Urinary bladder (tissue), 3 donors: ENCODE measurements at regions not wholly inside any gene's neighbourhood (a gene's known extent, or its start where the extent isn't known, plus 50 kb on each side); places are given as distances from the start of the nearest gene placed in this dataset.

Experiments used
- DNase-seq: peaks from one replicate; pipeline ENCODE4 v3.0.0-alpha.2; 2015; ENCODE audit errors: extremely low spot score
- H3K27ac ChIP-seq: one replicate; pipeline ENCODE4 v1.5.1; 2013; ENCODE audit warnings: low read depth, mild to moderate bottlenecking, moderate library complexity
- H3K36me3 ChIP-seq: one replicate; pipeline ENCODE4 v1.6.1; 2013; ENCODE audit warnings: mild to moderate bottlenecking, moderate library complexity; ENCODE audit not compliant: insufficient read depth
- H3K4me1 ChIP-seq: one replicate; pipeline ENCODE4 v1.6.1; 2013; ENCODE audit warnings: mild to moderate bottlenecking, moderate library complexity; ENCODE audit not compliant: insufficient read depth
- H3K4me3 ChIP-seq: one replicate; pipeline ENCODE4 v1.5.1; 2013; ENCODE audit warnings: low read depth, low read length
- WGBS: extraction: QIAGEN DNeasy Blood & Tissue Kit; methylation state at CpG from one replicate; pipeline ENCODE4 v1.1.7; 2013; 5-methylcytosine and 5-hydroxymethylcytosine counted together
- donor health status: healthy with polysubstance abuse.
- donor health status: healthy.

DNA sequence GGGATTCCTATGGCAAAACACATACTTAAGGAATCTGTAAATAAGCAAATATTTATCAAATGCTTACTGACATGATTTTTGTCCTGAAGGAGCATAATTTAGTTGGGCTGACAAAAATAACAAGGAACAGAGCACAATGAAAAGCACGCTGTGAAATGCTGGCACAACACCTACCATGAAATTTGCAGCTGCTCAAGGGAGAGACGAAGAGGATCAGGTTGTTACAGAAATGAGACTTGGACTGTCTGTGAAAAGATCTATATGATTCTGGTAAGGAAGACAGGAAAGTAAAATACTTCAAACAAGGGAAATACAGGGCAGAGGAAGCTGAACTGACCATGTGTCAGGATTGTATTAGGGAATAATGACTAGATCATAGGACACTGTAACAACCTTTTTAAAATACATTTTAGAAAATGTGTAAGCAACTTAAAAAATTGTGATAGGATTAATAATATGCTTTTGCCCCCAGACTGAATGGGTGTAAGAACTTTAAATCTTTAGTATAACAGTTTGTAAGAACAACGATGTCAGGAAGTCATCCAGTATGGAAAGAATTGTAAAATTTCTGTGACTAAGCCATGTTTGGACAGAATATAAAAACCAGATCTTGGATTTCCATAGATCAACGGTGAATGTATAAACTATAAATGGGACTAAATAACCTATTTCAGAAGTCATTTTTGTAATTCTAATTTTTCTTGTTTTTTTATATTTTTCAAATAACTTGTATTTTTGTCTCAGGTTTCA, 1556.0 kb downstream of the EFNB2 start:
- no peaks in the 10 kb centered on the region for H3K4me1 ChIP-seq
- no peaks in the 10 kb centered on the region for H3K36me3 ChIP-seq
- DNase-seq = no peak
- WGBS = 47% methylated on average over 4 of the region's 4 CpGs
- no peak overlapping the region for H3K27ac ChIP-seq
- H3K4me3 ChIP-seq = no peak overlapping the region

GRCh38 chr13:104976986-104977385, 1558.5 kb downstream of the EFNB2 start:
- WGBS = 67% methylated on average over 2 of the region's 2 CpGs
- DNase-seq = no peak
- Histone ChIP-seq H3K36me3 (no peaks in the 10 kb centered on the region), H3K4me1 (no peaks in the 10 kb centered on the region), H3K27ac (no peak overlapping the region), H3K4me3 (no peak overlapping the region)

DNA sequence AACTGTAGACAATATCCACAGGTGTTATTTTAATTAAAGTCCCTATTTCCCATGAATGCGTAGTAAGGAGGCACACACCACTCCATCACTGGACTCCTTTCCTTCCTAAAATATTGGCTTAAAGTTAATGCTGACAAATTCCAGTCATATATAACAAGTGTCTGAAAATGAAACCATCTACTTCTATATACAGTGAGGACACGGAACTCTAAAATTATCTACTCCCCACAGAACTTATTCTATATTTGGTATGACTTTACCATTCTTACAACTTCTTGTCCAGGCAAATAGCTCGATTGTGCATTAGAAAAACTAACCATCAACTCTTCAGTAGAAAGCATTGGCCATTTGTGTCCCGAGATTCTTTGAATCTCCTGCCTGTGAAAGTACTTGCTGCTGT, 1560.2 kb downstream of the EFNB2 start:
- WGBS = 61% methylated on average over 4 of the region's 4 CpGs
- Histone ChIP-seq H3K4me3 (no peak overlapping the region), H3K4me1 (no peaks in the 10 kb centered on the region), H3K36me3 (no peaks in the 10 kb centered on the region), H3K27ac (no peak overlapping the region)
- DNase-seq = no peak

GRCh38 chr13:104968876-104969275, 1566.6 kb downstream of the EFNB2 start:
- no peaks in the 10 kb centered on the region for H3K36me3 ChIP-seq
- 88% methylated on average over 3 of the region's 3 CpGs for WGBS
- no peak overlapping the region for H3K27ac ChIP-seq
- no peak overlapping the region for H3K4me3 ChIP-seq
- DNase-seq = no peak
- no peaks in the 10 kb centered on the region for H3K4me1 ChIP-seq

- Histone ChIP-seq H3K36me3 (no peaks in the 10 kb centered on the region), H3K27ac (no peak overlapping the region), H3K4me3 (no peak overlapping the region), H3K4me1 (no peaks in the 10 kb centered on the region)
- no peak for DNase-seq
- 83% methylated on average over 9 of the region's 9 CpGs for WGBS
Observed at GRCh38 chr13:104967836-104968630, 1567.4 kb downstream of the EFNB2 start.

DNA sequence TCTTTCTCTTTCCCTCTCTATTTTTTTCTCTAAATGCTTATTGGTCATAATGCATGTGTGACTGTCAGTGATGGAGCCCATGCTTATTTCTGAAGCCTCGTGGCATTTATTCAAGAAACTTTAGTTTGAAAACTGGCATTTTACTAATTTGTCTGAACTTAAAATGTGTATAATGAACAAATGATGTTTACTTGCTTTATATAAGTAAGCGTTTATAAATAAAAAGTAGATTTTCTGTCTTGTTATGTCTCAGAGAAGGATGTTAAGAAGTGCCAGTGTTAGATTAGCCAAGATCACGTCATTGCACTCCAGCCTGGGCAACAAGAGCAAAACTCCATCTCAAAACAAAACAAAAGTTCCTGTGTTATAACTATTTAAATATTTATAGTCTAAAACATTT, 1568.1 kb downstream of the EFNB2 start:
- no peak for DNase-seq
- Histone ChIP-seq H3K4me1 (no peaks in the 10 kb centered on the region), H3K27ac (no peak overlapping the region), H3K4me3 (no peak overlapping the region), H3K36me3 (no peaks in the 10 kb centered on the region)
- 50% methylated on average over 3 of the region's 3 CpGs for WGBS

DNA sequence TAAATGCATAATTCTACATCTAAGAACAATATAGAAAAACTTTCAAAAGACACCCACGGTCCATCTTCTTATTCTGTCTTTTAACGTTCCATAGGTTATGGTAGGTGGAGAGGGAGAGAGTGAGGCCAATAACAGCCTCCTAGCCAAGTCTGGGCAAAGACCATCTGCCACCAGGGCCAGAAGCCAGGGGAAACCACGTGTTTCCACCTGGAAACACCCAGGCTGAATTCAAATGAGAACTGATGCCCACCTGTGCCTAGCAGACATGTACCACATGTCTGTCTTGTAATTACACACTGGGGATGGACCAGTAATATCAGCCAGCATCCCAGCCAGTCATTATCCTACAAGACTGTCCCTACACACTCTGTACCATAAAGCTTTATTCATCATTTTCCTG, 1573.1 kb downstream of the EFNB2 start:
- no peaks in the 10 kb centered on the region for H3K4me1 ChIP-seq
- no peak for DNase-seq
- no peaks in the 10 kb centered on the region for H3K36me3 ChIP-seq
- no peak overlapping the region for H3K4me3 ChIP-seq
- 87% methylated on average over 3 of the region's 3 CpGs for WGBS
- H3K27ac ChIP-seq = no peak overlapping the region

- WGBS = 97% methylated on average over 6 of the region's 6 CpGs
- H3K27ac ChIP-seq = no peak overlapping the region
- H3K4me1 ChIP-seq = no peaks in the 10 kb centered on the region
- no peaks in the 10 kb centered on the region for H3K36me3 ChIP-seq
- DNase-seq = no peak
- H3K4me3 ChIP-seq = no peak overlapping the region
Observed at GRCh38 chr13:104961246-104961645, 1574.2 kb downstream of the EFNB2 start.

DNA sequence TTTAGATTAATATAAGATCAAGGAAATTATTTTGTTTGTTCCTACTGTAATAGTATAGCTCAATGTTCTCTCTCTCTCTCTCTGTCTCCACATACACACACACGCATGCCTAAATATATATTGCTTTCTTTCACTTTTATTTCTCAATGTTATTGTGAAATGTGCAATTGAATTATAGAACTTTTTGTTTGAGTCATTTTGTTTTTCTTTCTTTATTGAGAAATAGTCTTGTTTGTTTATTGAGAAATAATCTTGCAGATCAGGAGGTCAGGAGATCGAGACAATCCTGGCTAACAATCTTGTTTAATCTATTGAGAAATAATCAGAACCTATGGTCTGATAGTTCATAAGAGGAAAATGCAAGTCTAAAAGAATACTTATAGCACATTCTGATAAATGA, 1581.3 kb downstream of the EFNB2 start:
- H3K27ac ChIP-seq = no peak overlapping the region
- no peak for DNase-seq
- no peaks in the 10 kb centered on the region for H3K36me3 ChIP-seq
- H3K4me3 ChIP-seq = no peak overlapping the region
- WGBS = 72% methylated on average over 2 of the region's 2 CpGs
- H3K4me1 ChIP-seq = no peaks in the 10 kb centered on the region

DNA sequence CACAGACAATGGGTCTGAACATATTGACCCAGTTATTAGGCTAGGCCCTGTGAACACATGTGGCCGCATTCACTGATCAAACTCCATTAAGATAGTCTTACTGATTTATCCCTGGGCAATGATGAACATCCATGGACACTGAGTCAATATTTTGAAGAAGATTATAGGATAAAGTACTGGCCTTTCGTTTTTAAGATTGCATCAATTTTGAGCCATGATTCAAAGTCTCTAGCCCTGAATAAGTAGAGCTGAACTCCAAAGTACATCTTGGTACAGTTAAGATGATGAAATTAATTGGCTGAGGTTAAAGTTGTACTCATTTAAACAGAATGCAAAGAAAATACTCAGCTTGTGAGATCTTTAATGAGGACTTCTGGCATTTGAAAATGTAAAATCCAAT, 1581.9 kb downstream of the EFNB2 start:
- Histone ChIP-seq H3K4me1 (no peaks in the 10 kb centered on the region), H3K27ac (no peak overlapping the region), H3K36me3 (no peaks in the 10 kb centered on the region), H3K4me3 (no peak overlapping the region)
- WGBS = 66% methylated on average over 2 of the region's 2 CpGs
- DNase-seq = no peak

DNA sequence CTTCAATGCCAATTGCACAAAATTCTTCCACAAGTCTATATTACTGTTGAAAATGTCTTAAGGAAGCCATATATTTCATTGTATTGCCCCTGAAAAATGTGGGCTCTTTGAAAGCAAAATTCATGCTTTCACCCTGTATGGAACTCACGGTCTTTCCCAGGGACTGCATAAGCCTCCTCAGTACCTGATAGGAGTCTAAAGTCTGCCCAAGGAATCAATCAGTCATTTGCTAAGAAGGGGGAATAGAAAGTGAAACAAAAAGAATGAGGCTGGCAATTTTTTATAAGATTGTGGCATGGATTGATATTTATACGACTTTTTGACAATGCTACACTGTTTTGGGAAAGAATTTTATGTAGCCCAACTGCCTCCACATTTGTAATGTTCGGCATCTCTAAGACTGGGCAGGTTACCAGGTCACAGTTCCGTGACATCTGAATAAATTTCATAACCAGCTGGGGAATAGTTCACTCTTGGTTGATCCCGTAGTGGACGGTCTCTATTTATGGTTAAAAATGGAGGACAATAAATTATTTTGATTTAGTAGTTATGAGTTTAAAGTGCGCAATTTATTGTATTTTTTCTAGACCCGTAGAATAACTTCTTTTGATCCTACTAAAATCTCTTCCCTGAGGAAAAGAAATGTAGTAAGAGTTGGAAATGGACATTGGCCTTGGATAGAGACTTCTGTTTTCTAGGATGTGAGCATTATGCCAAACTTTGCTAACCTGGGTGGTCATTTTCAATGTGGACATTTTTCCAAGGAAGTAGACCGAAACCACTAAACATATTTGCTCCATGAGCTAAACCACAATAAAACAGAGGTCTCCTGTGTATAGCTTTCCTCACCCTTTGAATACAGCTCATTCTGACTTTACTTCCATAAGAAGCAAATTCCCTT, 1585.4 kb downstream of the EFNB2 start:
- DNase-seq = no peak
- H3K36me3 ChIP-seq = no peaks in the 10 kb centered on the region
- H3K27ac ChIP-seq = no peak overlapping the region
- WGBS = 67% methylated on average over 9 of the region's 9 CpGs
- H3K4me3 ChIP-seq = no peak overlapping the region
- H3K4me1 ChIP-seq = no peaks in the 10 kb centered on the region

DNA sequence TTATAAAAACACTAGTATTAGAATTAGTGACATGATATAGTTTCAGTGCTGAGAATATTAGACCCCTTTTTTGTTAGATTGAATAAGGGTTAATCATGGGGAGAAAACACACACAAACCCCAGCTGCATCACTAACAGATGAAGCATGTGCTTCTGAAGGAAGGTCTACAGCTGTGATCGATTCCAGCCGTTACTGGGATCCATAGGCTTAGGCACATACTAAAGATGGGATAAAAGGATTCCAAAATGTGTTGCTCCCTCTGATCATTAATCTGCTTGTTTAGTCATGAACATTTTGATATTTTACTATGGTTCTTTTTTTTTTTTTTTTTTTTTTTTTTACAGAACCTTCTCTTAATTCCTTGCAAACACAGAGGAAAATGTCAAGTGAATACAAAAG, 1591.3 kb downstream of the EFNB2 start:
- DNase-seq = no peak
- Histone ChIP-seq H3K36me3 (no peaks in the 10 kb centered on the region), H3K4me3 (no peak overlapping the region), H3K27ac (no peak overlapping the region), H3K4me1 (no peaks in the 10 kb centered on the region)
- WGBS = 30% methylated on average over 2 of the region's 2 CpGs

DNA sequence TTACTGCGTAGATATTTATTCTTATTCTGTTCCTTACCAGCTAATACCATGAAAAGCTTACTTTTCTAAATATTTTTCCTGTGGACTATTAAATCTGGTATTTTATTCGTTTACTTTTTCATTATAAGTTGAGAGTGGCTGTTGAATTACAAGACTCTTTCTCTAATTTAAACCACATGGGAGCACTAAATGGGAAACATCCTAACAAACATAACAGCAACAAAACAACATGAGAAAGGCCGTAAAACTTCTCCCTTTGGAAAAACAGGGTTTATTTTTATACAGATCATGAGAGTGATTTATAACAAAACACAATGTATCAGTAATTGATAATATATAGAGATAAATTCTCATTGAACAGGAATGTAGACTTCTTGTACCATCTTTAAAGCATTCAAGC, 1592.1 kb downstream of the EFNB2 start:
- Histone ChIP-seq H3K36me3 (no peaks in the 10 kb centered on the region), H3K4me1 (no peaks in the 10 kb centered on the region), H3K4me3 (no peak overlapping the region), H3K27ac (no peak overlapping the region)
- no peak for DNase-seq
- 61% methylated on average over 3 of the region's 3 CpGs for WGBS
